ENCODE measurements at regions not wholly inside any gene's neighbourhood (a gene's known extent, or its start where the extent isn't known, plus 50 kb on each side); places are given as distances from the start of the nearest gene placed in this dataset.

- TF ChIP-seq POLR2A (IDR thresholded peaks at IDR 0.05): no peak
- TF ChIP-seq CTCF (IDR thresholded peaks at IDR 0.05 in 8 of 11, conservative IDR thresholded peaks at IDR 0.05 in 3 of 11): no peak
- TF ChIP-seq POLR2AphosphoS5 (IDR thresholded peaks at IDR 0.05): no peak
Measured at GRCh38 chr5:118211606-118212005, 776.7 kb downstream of the DTWD2 start.

Measured in spleen (tissue), 7 donors.